ENCODE measurements at regions not wholly inside any gene's neighbourhood (a gene's known extent, or its start where the extent isn't known, plus 50 kb on each side); places are given as distances from the start of the nearest gene placed in this dataset.

- TF ChIP-seq, protein P1, sequence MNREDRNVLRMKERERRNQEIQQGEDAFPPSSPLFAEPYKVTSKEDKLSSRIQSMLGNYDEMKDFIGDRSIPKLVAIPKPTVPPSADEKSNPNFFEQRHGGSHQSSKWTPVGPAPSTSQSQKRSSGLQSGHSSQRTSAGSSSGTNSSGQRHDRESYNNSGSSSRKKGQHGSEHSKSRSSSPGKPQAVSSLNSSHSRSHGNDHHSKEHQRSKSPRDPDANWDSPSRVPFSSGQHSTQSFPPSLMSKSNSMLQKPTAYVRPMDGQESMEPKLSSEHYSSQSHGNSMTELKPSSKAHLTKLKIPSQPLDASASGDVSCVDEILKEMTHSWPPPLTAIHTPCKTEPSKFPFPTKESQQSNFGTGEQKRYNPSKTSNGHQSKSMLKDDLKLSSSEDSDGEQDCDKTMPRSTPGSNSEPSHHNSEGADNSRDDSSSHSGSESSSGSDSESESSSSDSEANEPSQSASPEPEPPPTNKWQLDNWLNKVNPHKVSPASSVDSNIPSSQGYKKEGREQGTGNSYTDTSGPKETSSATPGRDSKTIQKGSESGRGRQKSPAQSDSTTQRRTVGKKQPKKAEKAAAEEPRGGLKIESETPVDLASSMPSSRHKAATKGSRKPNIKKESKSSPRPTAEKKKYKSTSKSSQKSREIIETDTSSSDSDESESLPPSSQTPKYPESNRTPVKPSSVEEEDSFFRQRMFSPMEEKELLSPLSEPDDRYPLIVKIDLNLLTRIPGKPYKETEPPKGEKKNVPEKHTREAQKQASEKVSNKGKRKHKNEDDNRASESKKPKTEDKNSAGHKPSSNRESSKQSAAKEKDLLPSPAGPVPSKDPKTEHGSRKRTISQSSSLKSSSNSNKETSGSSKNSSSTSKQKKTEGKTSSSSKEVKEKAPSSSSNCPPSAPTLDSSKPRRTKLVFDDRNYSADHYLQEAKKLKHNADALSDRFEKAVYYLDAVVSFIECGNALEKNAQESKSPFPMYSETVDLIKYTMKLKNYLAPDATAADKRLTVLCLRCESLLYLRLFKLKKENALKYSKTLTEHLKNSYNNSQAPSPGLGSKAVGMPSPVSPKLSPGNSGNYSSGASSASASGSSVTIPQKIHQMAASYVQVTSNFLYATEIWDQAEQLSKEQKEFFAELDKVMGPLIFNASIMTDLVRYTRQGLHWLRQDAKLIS (CRISPR knock-in tag; IDR thresholded peaks at IDR 0.05; ENCODE audit: borderline replicate concordance): no peak
- TF ChIP-seq PREB (CRISPR knock-in tag; IDR thresholded peaks at IDR 0.05; ENCODE audit: borderline replicate concordance) (no peak), CBFB (CRISPR knock-in tag; IDR thresholded peaks at IDR 0.05; ENCODE audit: low read depth) (no peak), GRHL2 (CRISPR knock-in tag; IDR thresholded peaks at IDR 0.05; ENCODE audit: insufficient replicate concordance, severe bottlenecking) (no peak), AR (CRISPR knock-in tag; IDR thresholded peaks at IDR 0.05) (no peak), RORB (CRISPR knock-in tag; IDR thresholded peaks at IDR 0.05) (no peak), NR1H2 (CRISPR knock-in tag; IDR thresholded peaks at IDR 0.05) (no peak), ZNF121 (CRISPR knock-in tag; IDR thresholded peaks at IDR 0.05) (no peak)
- TF ChIP-seq, protein P2, sequence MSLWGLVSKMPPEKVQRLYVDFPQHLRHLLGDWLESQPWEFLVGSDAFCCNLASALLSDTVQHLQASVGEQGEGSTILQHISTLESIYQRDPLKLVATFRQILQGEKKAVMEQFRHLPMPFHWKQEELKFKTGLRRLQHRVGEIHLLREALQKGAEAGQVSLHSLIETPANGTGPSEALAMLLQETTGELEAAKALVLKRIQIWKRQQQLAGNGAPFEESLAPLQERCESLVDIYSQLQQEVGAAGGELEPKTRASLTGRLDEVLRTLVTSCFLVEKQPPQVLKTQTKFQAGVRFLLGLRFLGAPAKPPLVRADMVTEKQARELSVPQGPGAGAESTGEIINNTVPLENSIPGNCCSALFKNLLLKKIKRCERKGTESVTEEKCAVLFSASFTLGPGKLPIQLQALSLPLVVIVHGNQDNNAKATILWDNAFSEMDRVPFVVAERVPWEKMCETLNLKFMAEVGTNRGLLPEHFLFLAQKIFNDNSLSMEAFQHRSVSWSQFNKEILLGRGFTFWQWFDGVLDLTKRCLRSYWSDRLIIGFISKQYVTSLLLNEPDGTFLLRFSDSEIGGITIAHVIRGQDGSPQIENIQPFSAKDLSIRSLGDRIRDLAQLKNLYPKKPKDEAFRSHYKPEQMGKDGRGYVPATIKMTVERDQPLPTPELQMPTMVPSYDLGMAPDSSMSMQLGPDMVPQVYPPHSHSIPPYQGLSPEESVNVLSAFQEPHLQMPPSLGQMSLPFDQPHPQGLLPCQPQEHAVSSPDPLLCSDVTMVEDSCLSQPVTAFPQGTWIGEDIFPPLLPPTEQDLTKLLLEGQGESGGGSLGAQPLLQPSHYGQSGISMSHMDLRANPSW (CRISPR knock-in tag; conservative IDR thresholded peaks at IDR 0.05; ENCODE audit: low read depth): no peak
- TF ChIP-seq, protein P3, sequence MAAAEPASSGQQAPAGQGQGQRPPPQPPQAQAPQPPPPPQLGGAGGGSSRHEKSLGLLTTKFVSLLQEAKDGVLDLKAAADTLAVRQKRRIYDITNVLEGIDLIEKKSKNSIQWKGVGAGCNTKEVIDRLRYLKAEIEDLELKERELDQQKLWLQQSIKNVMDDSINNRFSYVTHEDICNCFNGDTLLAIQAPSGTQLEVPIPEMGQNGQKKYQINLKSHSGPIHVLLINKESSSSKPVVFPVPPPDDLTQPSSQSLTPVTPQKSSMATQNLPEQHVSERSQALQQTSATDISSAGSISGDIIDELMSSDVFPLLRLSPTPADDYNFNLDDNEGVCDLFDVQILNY (CRISPR knock-in tag; IDR thresholded peaks at IDR 0.05): no peak
Measured at GRCh38 chr17:14590459-14591250, 289.8 kb downstream of the HS3ST3B1 start (continued).

GRCh38 chr17:14585099-14585498, 284.2 kb downstream of the HS3ST3B1 start:
- Mint-ChIP-seq H3K4me3 (no peak overlapping the region), H3K4me1 (peaks cover 25% of the 10 kb centered on the region), H3K36me3 (no peaks in the 10 kb centered on the region), H3K9me3 (no peaks in the 10 kb centered on the region), H3K27me3 (ENCODE audit: low read depth) (no peaks in the 10 kb centered on the region), H3K27ac (no peak overlapping the region)
- no peak for DNase-seq (ENCODE audit: low spot score)
- ChIA-PET POLR2A (no interaction called here), CTCF (no interaction called here)
- no peak for ATAC-seq
- TF ChIP-seq, protein P4, sequence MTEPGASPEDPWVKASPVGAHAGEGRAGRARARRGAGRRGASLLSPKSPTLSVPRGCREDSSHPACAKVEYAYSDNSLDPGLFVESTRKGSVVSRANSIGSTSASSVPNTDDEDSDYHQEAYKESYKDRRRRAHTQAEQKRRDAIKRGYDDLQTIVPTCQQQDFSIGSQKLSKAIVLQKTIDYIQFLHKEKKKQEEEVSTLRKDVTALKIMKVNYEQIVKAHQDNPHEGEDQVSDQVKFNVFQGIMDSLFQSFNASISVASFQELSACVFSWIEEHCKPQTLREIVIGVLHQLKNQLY (CRISPR knock-in tag; IDR thresholded peaks at IDR 0.05): no peak
- TF ChIP-seq ZNF512 (CRISPR knock-in tag; IDR thresholded peaks at IDR 0.05; ENCODE audit: borderline replicate concordance): no peak
- no peak for TF ChIP-seq ZSCAN18 (CRISPR knock-in tag; IDR thresholded peaks at IDR 0.05)
- no peak for TF ChIP-seq NR3C1 (CRISPR knock-in tag; conservative IDR thresholded peaks at IDR 0.05; ENCODE audit: low read depth)
- no peak for TF ChIP-seq ZNF416 (CRISPR knock-in tag; IDR thresholded peaks at IDR 0.05)
- TF ChIP-seq HMGA2 (CRISPR knock-in tag; IDR thresholded peaks at IDR 0.05): no peak
- no peak for TF ChIP-seq CTCF (IDR thresholded peaks at IDR 0.05)

Data from WTC11 (cell line).